Cardiac muscle cell (in vitro differentiated cells and primary cell): ENCODE measurements at regions not wholly inside any gene's neighbourhood (a gene's known extent, or its start where the extent isn't known, plus 50 kb on each side); places are given as distances from the start of the nearest gene placed in this dataset.
"Not testable (repeated sequence)": the region's sequence is repeated elsewhere in the genome, so short reads cannot be mapped to it uniquely, and the experiment has no call there.

ENCODE experiments used
- DNase-seq, 2 donors: peaks; one replicate each; pipeline versions ENCODE4 v3.0.0 to v3.0.0-alpha.2; 2010 to 2017; ENCODE audit warnings: low read depth in 1 of 2, low spot score in 1 of 2
- H3K27ac ChIP-seq: fragments of 200-600 bp; sonication (generic); 2 replicates; pipeline ENCODE4 v1.5.1; 2016
- H3K27me3 ChIP-seq: fragments of 200-600 bp; sonication (generic); 2 replicates; pipeline ENCODE4 v1.6.0; 2016; ENCODE audit warnings: control low read depth
- H3K36me3 ChIP-seq: fragments of 200-600 bp; sonication (generic); 2 replicates; pipeline ENCODE4 v1.5.1; 2016; ENCODE audit warnings: control low read depth
- H3K4me1 ChIP-seq: fragments of 200-600 bp; sonication (generic); 2 replicates; pipeline ENCODE4 v1.8.1; 2017; ENCODE audit warnings: low read depth, mild to moderate bottlenecking, mixed run types
- H3K4me3 ChIP-seq: fragments of 200-600 bp; sonication (generic); 2 replicates; pipeline ENCODE4 v1.5.1; 2016; ENCODE audit warnings: mild to moderate bottlenecking
- H3K9me3 ChIP-seq: fragments of 200-600 bp; sonication (generic); 2 replicates; pipeline ENCODE4 v1.5.1; 2017; ENCODE audit warnings: low read depth, mild to moderate bottlenecking, control low read depth
- TF ChIP-seq, protein P1 (sequence below): IDR thresholded peaks from 2 replicates; pipeline ENCODE4 v1.5.1; 2012; ENCODE audit warnings: low read depth, mild to moderate bottlenecking, low read length

DNA sequence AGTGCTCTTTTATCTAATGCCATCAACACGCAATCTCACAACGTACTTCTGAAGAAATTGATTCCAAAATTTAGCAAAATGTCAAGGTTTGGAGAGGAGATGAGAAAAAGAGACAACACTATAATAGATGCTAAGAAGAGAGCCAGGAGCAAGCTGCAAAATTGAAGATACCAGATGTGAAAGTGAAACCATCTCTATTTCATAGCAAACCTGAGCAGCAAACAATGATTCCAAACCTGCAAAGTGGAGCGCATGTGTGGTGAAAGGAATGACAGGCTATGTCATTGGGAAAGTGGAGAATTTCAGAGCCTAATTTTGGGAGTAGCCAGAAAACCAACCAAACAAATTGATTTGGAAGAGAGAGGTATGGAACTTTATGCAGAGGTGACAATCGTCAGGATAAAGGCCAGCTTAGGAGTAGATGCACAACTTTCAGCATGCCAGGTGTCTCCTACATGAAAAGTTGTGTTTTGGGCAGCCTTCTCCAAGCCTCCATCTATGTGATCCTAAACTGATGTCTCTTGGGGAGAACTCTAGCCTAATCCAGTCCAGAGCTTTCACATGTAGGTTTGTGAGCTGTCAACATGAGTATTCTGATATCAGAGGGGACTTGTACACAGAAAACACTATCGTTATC lies 158.4 kb upstream of the FNDC3A start:
- no peaks in the 10 kb centered on the region for H3K4me1 ChIP-seq
- TF ChIP-seq, protein P1, sequence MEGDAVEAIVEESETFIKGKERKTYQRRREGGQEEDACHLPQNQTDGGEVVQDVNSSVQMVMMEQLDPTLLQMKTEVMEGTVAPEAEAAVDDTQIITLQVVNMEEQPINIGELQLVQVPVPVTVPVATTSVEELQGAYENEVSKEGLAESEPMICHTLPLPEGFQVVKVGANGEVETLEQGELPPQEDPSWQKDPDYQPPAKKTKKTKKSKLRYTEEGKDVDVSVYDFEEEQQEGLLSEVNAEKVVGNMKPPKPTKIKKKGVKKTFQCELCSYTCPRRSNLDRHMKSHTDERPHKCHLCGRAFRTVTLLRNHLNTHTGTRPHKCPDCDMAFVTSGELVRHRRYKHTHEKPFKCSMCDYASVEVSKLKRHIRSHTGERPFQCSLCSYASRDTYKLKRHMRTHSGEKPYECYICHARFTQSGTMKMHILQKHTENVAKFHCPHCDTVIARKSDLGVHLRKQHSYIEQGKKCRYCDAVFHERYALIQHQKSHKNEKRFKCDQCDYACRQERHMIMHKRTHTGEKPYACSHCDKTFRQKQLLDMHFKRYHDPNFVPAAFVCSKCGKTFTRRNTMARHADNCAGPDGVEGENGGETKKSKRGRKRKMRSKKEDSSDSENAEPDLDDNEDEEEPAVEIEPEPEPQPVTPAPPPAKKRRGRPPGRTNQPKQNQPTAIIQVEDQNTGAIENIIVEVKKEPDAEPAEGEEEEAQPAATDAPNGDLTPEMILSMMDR, result no peak
- no peak overlapping the region for H3K4me3 ChIP-seq
- no peaks in the 10 kb centered on the region for H3K27me3 ChIP-seq
- DNase-seq, result no peak
- H3K27ac ChIP-seq, result no peak overlapping the region
- no peaks in the 10 kb centered on the region for H3K9me3 ChIP-seq
- no peaks in the 10 kb centered on the region for H3K36me3 ChIP-seq

DNA sequence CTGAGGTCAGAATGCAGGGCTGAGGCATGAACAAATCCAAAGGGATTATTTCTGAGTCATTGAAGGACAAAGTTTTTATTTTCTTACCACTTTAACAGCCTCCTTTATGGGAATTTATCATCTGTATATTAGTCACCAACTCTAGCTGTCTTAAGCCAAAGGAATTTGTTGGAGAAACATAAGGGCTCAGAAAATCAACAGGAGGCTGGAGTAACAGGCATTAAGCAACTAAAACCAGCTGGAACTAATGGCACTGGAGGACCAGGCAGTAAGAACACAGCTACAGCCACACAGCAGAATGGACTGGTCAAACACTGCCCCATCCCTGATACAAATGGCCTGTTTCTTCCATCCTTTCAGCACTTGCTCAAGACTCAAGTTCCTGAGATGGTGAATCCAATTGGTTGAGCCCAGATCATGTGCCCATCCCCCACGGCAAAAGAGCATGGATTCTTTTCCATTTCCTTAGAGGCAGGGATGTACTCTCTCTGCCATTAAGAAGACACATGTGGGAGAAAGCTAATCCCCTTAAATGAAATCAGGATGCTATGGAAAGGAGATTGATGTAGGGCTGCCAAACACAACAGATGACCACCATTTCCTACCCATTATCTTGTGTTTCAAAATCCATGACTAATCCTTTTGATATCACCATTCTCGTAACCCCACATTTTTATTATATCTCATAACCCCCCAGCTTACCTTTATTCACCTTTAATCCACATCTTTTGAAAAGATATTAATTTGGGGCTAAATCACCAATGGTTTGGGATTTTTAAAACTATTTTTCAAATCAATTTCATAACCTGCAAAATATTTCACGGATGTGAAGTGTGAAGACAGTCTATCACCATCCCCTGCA lies 157.0 kb upstream of the FNDC3A start:
- Histone ChIP-seq H3K4me1 (no peaks in the 10 kb centered on the region), H3K27me3 (no peaks in the 10 kb centered on the region), H3K4me3 (no peak overlapping the region), H3K27ac (no peak overlapping the region), H3K36me3 (no peaks in the 10 kb centered on the region), H3K9me3 (no peaks in the 10 kb centered on the region)
- TF ChIP-seq, protein P1, result no peak
- peak in 1 of 2 donors; percentile 85 for DNase-seq

DNA sequence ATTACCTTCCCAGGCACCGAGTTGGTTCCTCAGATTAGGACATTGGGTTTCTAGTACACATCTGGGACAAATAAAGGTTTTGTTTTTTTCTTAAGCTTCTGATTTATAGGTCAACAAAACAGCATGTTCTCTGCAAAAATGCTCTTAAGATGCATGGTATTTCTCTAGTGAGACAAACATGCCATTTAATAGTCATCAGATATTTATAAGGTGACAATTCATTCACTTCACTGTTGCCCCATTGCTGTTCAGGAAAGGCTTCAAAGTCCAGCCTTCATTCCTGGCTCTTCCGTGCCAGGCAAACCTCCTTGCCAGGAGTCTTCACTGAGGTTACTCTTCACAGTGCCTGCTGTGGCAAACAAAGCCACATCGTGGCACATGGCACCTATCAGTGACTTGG lies 156.3 kb upstream of the FNDC3A start:
- Histone ChIP-seq H3K36me3 (no peaks in the 10 kb centered on the region), H3K4me3 (no peak overlapping the region), H3K27ac (no peak overlapping the region), H3K9me3 (no peaks in the 10 kb centered on the region), H3K27me3 (no peaks in the 10 kb centered on the region), H3K4me1 (no peaks in the 10 kb centered on the region)
- DNase-seq, result no peak
- TF ChIP-seq, protein P1, result no peak

DNA sequence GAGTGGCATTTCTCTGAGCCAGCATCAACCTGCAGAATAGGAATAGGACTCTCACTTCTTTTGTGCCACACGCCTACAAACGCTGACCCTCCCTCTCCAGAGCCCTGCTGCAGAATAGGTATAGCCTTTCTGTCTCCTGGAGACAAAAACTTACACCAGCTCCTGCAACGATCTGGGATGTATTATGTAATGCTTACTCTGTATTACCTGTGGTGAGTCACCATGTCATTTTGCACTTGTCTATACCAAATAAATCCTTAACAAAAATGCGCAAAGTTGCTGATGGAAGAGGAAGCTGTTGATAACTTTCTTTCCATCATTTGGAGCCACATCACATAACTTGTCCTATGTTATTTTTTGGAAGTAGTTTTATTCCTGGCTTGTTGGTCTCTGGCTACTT lies 155.8 kb upstream of the FNDC3A start:
- Histone ChIP-seq H3K36me3 (no peaks in the 10 kb centered on the region), H3K9me3 (no peaks in the 10 kb centered on the region), H3K27me3 (no peaks in the 10 kb centered on the region), H3K27ac (no peak overlapping the region), H3K4me3 (no peak overlapping the region), H3K4me1 (no peaks in the 10 kb centered on the region)
- no peak for DNase-seq
- TF ChIP-seq, protein P1, result no peak

DNA sequence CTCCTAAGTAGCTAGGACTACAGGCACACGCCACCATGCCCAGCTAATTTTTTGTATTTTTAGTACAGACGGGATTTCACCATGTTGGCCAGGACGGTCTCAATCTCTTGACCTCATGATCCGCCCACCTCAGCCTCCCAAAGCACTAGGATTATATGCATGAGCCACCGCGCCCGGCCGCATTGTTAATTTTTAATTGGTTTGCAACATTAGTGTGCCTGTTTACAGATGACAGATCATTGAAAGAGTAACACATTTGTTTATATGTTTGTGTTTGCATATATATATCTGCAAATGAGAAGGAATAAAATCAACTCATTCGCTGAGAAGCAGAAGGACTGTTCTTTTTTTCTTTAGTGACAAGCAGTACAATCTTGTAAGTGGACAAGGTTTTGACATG lies 152.2 kb upstream of the FNDC3A start:
- H3K9me3 ChIP-seq, H3K4me1 ChIP-seq, H3K36me3 ChIP-seq, DNase-seq, H3K4me3 ChIP-seq, H3K27me3 ChIP-seq, H3K27ac ChIP-seq: not testable (repeated sequence)

DNA sequence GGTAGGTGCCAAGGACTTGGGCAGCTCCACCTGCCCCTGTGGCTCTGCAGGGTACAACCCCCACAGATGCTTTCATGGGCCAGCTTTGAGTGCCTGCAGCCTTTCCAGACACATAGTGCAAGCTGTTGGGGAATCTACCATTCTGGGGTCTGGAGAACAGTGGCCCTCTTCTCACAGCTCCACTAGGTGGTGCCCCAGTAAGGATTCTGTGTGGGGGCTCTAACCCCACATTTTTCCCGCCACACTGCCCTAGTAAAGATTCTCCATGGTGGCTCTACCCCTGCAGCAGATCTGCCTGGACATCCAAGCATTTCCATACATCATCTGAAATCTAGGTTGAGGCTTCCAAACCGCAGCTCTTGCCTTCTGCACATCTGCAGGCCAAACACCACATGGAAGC lies 149.7 kb upstream of the FNDC3A start:
- no peaks in the 10 kb centered on the region for H3K4me1 ChIP-seq
- no peak for DNase-seq
- H3K9me3 ChIP-seq, result no peaks in the 10 kb centered on the region
- no peak overlapping the region for H3K4me3 ChIP-seq
- TF ChIP-seq, protein P1, result no peak
- no peaks in the 10 kb centered on the region for H3K27me3 ChIP-seq
- H3K36me3 ChIP-seq, result no peaks in the 10 kb centered on the region
- no peak overlapping the region for H3K27ac ChIP-seq

DNA sequence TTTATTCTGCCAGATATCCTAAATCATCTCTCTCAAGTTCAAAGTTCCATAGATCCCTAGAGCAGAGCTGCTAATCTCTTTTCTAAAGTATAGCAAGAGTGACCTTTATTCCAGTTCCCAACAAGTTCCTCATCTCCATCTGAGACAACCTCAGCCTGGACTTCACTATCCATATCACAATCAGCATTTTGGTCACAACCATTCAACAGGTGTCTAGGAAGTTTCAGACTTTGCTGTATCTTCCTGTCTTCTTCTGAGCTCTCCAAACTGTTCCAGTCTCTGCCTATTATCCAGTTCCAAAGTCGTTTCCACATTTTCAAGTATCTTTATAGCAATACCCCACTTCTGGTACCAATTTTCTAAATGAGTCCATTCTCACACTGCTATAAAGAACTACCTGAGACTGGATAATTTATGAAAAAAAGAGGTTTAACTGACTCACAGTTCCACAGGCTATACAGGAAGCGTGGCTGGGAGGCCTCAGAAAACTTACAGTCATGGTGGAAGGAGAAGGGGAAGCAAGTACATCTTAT lies 148.7 kb upstream of the FNDC3A start:
- DNase-seq, H3K9me3 ChIP-seq, H3K27ac ChIP-seq, H3K27me3 ChIP-seq, H3K4me3 ChIP-seq, H3K36me3 ChIP-seq, H3K4me1 ChIP-seq: not testable (repeated sequence)
